T-helper 17 cell (primary cell): ENCODE measurements at regions not wholly inside any gene's neighbourhood (a gene's known extent, or its start where the extent isn't known, plus 50 kb on each side); places are given as distances from the start of the nearest gene placed in this dataset.

Experiments
- ATAC-seq: fragments of 150-1000 bp; cut with Tn5 transposase; 2 replicates; pipeline ENCODE4 v1.10.0; 2021; ENCODE audit warnings: mild to moderate bottlenecking, moderate library complexity
- DNase-seq, 3 donors: peaks; one replicate each; pipeline versions ENCODE4 v3.0.0 to v3.0.0-alpha.2; 2020 to 2021
- H3K9me3 ChIP-seq: one replicate; pipeline ENCODE4 v1.7.0; 2013; ENCODE audit warnings: low read length, mild to moderate bottlenecking; ENCODE audit not compliant: control insufficient read depth, poor library complexity, severe bottlenecking
- H3K27ac Mint-ChIP-seq: one replicate; pipeline ENCODE4 v1.8.0; 2022; ENCODE audit warnings: mild to moderate bottlenecking, moderate library complexity, mixed read lengths
- H3K27me3 Mint-ChIP-seq: one replicate; pipeline ENCODE4 v1.8.0; 2022; ENCODE audit warnings: mixed read lengths
- H3K36me3 Mint-ChIP-seq: one replicate; pipeline ENCODE4 v1.8.0; 2022; ENCODE audit warnings: low read depth, mixed read lengths
- H3K4me1 Mint-ChIP-seq: one replicate; pipeline ENCODE4 v1.8.0; 2022; ENCODE audit warnings: mild to moderate bottlenecking, mixed read lengths
- H3K4me3 Mint-ChIP-seq: one replicate; pipeline ENCODE4 v1.8.0; 2022; ENCODE audit warnings: mild to moderate bottlenecking, moderate library complexity, mixed read lengths

- peaks cover 38% of the 10 kb centered on the region for H3K27me3 Mint-ChIP-seq
- DNase-seq, result no peak
These were observed 258.4 kb upstream of the HMGA2 start for GRCh38 chr12:65565601-65566560.

GRCh38 chr12:65566751-65567150 lies 257.5 kb upstream of the HMGA2 start:
- Mint-ChIP-seq H3K4me1 (no peaks in the 10 kb centered on the region), H3K4me3 (no peak overlapping the region), H3K36me3 (no peaks in the 10 kb centered on the region), H3K27me3 (peaks cover 30% of the 10 kb centered on the region), H3K27ac (no peak overlapping the region)
- no peaks in the 10 kb centered on the region for H3K9me3 ChIP-seq
- no peak for DNase-seq
- no peak for ATAC-seq

More at GRCh38 chr12:65565601-65566560, 258.4 kb upstream of the HMGA2 start:
- H3K4me3 Mint-ChIP-seq, result no peak overlapping the region
- no peaks in the 10 kb centered on the region for H3K4me1 Mint-ChIP-seq
- H3K9me3 ChIP-seq, result no peaks in the 10 kb centered on the region
- ATAC-seq, result no peak
- H3K36me3 Mint-ChIP-seq, result no peaks in the 10 kb centered on the region
- H3K27ac Mint-ChIP-seq, result no peak overlapping the region

GRCh38 chr12:65567820-65568219 lies 256.5 kb upstream of the HMGA2 start:
- H3K27ac Mint-ChIP-seq, result no peak overlapping the region
- DNase-seq (no peak), ATAC-seq (no peak)
- no peaks in the 10 kb centered on the region for H3K9me3 ChIP-seq
- H3K4me1 Mint-ChIP-seq, result no peaks in the 10 kb centered on the region
- no peaks in the 10 kb centered on the region for H3K36me3 Mint-ChIP-seq
- H3K27me3 Mint-ChIP-seq, result peaks cover 19% of the 10 kb centered on the region
- H3K4me3 Mint-ChIP-seq, result no peak overlapping the region

- no peaks in the 10 kb centered on the region for H3K4me1 Mint-ChIP-seq
- H3K9me3 ChIP-seq, result no peaks in the 10 kb centered on the region
- no peak overlapping the region for H3K4me3 Mint-ChIP-seq
- no peaks in the 10 kb centered on the region for H3K36me3 Mint-ChIP-seq
- H3K27ac Mint-ChIP-seq, result no peak overlapping the region
- DNase-seq (no peak), ATAC-seq (no peak)
- H3K27me3 Mint-ChIP-seq, result peaks cover 13% of the 10 kb centered on the region
These were observed 255.8 kb upstream of the HMGA2 start for GRCh38 chr12:65568517-65568916.

GRCh38 chr12:65570451-65571130 lies 253.7 kb upstream of the HMGA2 start:
- Mint-ChIP-seq H3K4me1 (no peaks in the 10 kb centered on the region), H3K36me3 (no peaks in the 10 kb centered on the region), H3K27me3 (peaks cover 13% of the 10 kb centered on the region), H3K27ac (no peak overlapping the region), H3K4me3 (no peak overlapping the region)
- no peak for DNase-seq
- peaks cover 5% of the 10 kb centered on the region for H3K9me3 ChIP-seq
- no peak for ATAC-seq

GRCh38 chr12:65574867-65575266 lies 249.4 kb upstream of the HMGA2 start:
- Mint-ChIP-seq H3K27ac (no peak overlapping the region), H3K4me1 (no peaks in the 10 kb centered on the region), H3K4me3 (no peak overlapping the region), H3K36me3 (peaks cover 2% of the 10 kb centered on the region), H3K27me3 (no peaks in the 10 kb centered on the region)
- no peak for DNase-seq
- no peak for ATAC-seq
- H3K9me3 ChIP-seq, result peaks cover 5% of the 10 kb centered on the region

GRCh38 chr12:65584016-65584415 lies 240.3 kb upstream of the HMGA2 start:
- Mint-ChIP-seq H3K36me3 (peaks cover 1% of the 10 kb centered on the region), H3K4me3 (no peak overlapping the region), H3K27ac (no peak overlapping the region), H3K27me3 (no peaks in the 10 kb centered on the region), H3K4me1 (no peaks in the 10 kb centered on the region)
- DNase-seq (no peak), ATAC-seq (no peak)
- H3K9me3 ChIP-seq, result no peaks in the 10 kb centered on the region

GRCh38 chr12:65585648-65586602 lies 238.4 kb upstream of the HMGA2 start:
- Mint-ChIP-seq H3K27ac (no peak overlapping the region), H3K36me3 (no peaks in the 10 kb centered on the region), H3K4me1 (no peaks in the 10 kb centered on the region), H3K27me3 (no peaks in the 10 kb centered on the region), H3K4me3 (no peak overlapping the region)
- ATAC-seq (no peak), DNase-seq (no peak)
- no peaks in the 10 kb centered on the region for H3K9me3 ChIP-seq

- H3K4me3 Mint-ChIP-seq, result no peak overlapping the region
- ATAC-seq, result no peak
- H3K4me1 Mint-ChIP-seq, result no peaks in the 10 kb centered on the region
- H3K27me3 Mint-ChIP-seq, result no peaks in the 10 kb centered on the region
- H3K27ac Mint-ChIP-seq, result no peak overlapping the region
- DNase-seq, result no peak
- no peaks in the 10 kb centered on the region for H3K36me3 Mint-ChIP-seq
- H3K9me3 ChIP-seq, result no peaks in the 10 kb centered on the region
These were observed 237.5 kb upstream of the HMGA2 start for GRCh38 chr12:65586796-65587195.

GRCh38 chr12:65590318-65590717 lies 234.0 kb upstream of the HMGA2 start:
- H3K27ac Mint-ChIP-seq, result no peak overlapping the region
- H3K36me3 Mint-ChIP-seq, result no peaks in the 10 kb centered on the region
- H3K4me1 Mint-ChIP-seq, result no peaks in the 10 kb centered on the region
- ATAC-seq (no peak), DNase-seq (no peak)
- H3K27me3 Mint-ChIP-seq, result peaks cover 5% of the 10 kb centered on the region
- no peaks in the 10 kb centered on the region for H3K9me3 ChIP-seq
- no peak overlapping the region for H3K4me3 Mint-ChIP-seq

GRCh38 chr12:65592416-65592815 lies 231.9 kb upstream of the HMGA2 start:
- DNase-seq, result no peak
- H3K4me1 Mint-ChIP-seq, result no peaks in the 10 kb centered on the region

GRCh38 chr12:65593239-65593701 lies 231.0 kb upstream of the HMGA2 start:
- no peak overlapping the region for H3K4me3 Mint-ChIP-seq
- no peaks in the 10 kb centered on the region for H3K4me1 Mint-ChIP-seq
- H3K9me3 ChIP-seq, result no peaks in the 10 kb centered on the region
- H3K27ac Mint-ChIP-seq, result no peak overlapping the region
- DNase-seq (no peak), ATAC-seq (no peak)
- H3K36me3 Mint-ChIP-seq, result no peaks in the 10 kb centered on the region
- H3K27me3 Mint-ChIP-seq, result peaks cover 5% of the 10 kb centered on the region

More at GRCh38 chr12:65592416-65592815, 231.9 kb upstream of the HMGA2 start:
- Mint-ChIP-seq H3K36me3 (no peaks in the 10 kb centered on the region), H3K4me3 (no peak overlapping the region), H3K27ac (no peak overlapping the region), H3K27me3 (peaks cover 5% of the 10 kb centered on the region)
- ATAC-seq, result no peak
- H3K9me3 ChIP-seq, result no peaks in the 10 kb centered on the region

- no peak overlapping the region for H3K4me3 Mint-ChIP-seq
- DNase-seq, result no peak
- no peaks in the 10 kb centered on the region for H3K9me3 ChIP-seq
- H3K36me3 Mint-ChIP-seq, result no peaks in the 10 kb centered on the region
- ATAC-seq, result no peak
- H3K27me3 Mint-ChIP-seq, result peaks cover 8% of the 10 kb centered on the region
- H3K4me1 Mint-ChIP-seq, result no peaks in the 10 kb centered on the region
- no peak overlapping the region for H3K27ac Mint-ChIP-seq
These were observed 229.9 kb upstream of the HMGA2 start for GRCh38 chr12:65594409-65594808.
